ENCODE measurements at regions not wholly inside any gene's neighbourhood (a gene's known extent, or its start where the extent isn't known, plus 50 kb on each side); places are given as distances from the start of the nearest gene placed in this dataset.

- DNase-seq (peak in 2 of 6 donors; percentile 21 to 28), ATAC-seq (peak in 1 of 4 donors; percentile 27), FAIRE-seq (no peak)
- H3K27me3 ChIP-seq: no peaks in the 10 kb centered on the region
- H3K4me1 ChIP-seq: no peaks in the 10 kb centered on the region
- H3K27ac ChIP-seq: no peak overlapping the region
- no peak overlapping the region for H3K4me3 ChIP-seq
- no peak for TF ChIP-seq CTCF (IDR thresholded peaks at IDR 0.05)
- intact Hi-C loops (cut with DNase I): no loop called here
- H3K36me3 ChIP-seq: no peaks in the 10 kb centered on the region
- H3K9me3 ChIP-seq: no peaks in the 10 kb centered on the region
- WGBS, 2 donors: 20 to 23% methylated on average over 5 of the region's 5 CpGs
These were observed 84.7 kb downstream of the MRPL46 start for GRCh38 chr15:88382482-88382983.

GRCh38 chr15:88378188-88378637, 89.0 kb downstream of the MRPL46 start:
- ATAC-seq (no peak), FAIRE-seq (no peak), DNase-seq (no peak)
- WGBS, 2 donors: 62 to 82% methylated on average over 3 of the region's 3 CpGs
- Histone ChIP-seq H3K4me1 (no peaks in the 10 kb centered on the region), H3K36me3 (no peaks in the 10 kb centered on the region), H3K4me3 (no peak overlapping the region), H3K27me3 (no peaks in the 10 kb centered on the region), H3K27ac (no peak overlapping the region), H3K9me3 (no peaks in the 10 kb centered on the region)
- intact Hi-C loops (cut with DNase I): no loop called here
- TF ChIP-seq CTCF (IDR thresholded peaks at IDR 0.05): no peak

GRCh38 chr15:88377509-88377908, 89.7 kb downstream of the MRPL46 start:
- no peak overlapping the region for H3K4me3 ChIP-seq
- no peaks in the 10 kb centered on the region for H3K9me3 ChIP-seq
- intact Hi-C loops (cut with DNase I): no loop called here
- 63 to 71% methylated on average over 2 of the region's 2 CpGs for WGBS, 2 donors
- H3K4me1 ChIP-seq: no peaks in the 10 kb centered on the region
- no peak for DNase-seq
- no peak overlapping the region for H3K27ac ChIP-seq
- no peaks in the 10 kb centered on the region for H3K36me3 ChIP-seq
- TF ChIP-seq CTCF (IDR thresholded peaks at IDR 0.05): no peak
- no peak for ATAC-seq
- FAIRE-seq: no peak
- no peaks in the 10 kb centered on the region for H3K27me3 ChIP-seq

- Histone ChIP-seq H3K27me3 (no peaks in the 10 kb centered on the region), H3K4me3 (no peak overlapping the region), H3K9me3 (no peaks in the 10 kb centered on the region), H3K36me3 (no peaks in the 10 kb centered on the region), H3K27ac (no peak overlapping the region), H3K4me1 (no peaks in the 10 kb centered on the region)
- intact Hi-C loops (cut with DNase I): no loop called here
- no peak for TF ChIP-seq CTCF (IDR thresholded peaks at IDR 0.05)
- DNase-seq (no peak), ATAC-seq (no peak), FAIRE-seq (no peak)
- 49 to 54% methylated on average over 3 of the region's 3 CpGs for WGBS, 2 donors
These were observed 90.5 kb downstream of the MRPL46 start for GRCh38 chr15:88376574-88377174.

GRCh38 chr15:88375234-88375927, 91.8 kb downstream of the MRPL46 start:
- no peak for TF ChIP-seq CTCF (IDR thresholded peaks at IDR 0.05)
- H3K27me3 ChIP-seq: no peaks in the 10 kb centered on the region
- FAIRE-seq: no peak
- WGBS, 2 donors: 21 to 23% methylated on average over 9 of the region's 9 CpGs
- H3K9me3 ChIP-seq: no peaks in the 10 kb centered on the region
- intact Hi-C loops (cut with DNase I): no loop called here
- H3K36me3 ChIP-seq: no peaks in the 10 kb centered on the region
- DNase-seq: no peak
- no peaks in the 10 kb centered on the region for H3K4me1 ChIP-seq
- no peak for ATAC-seq
- no peak overlapping the region for H3K4me3 ChIP-seq
- H3K27ac ChIP-seq: no peak overlapping the region

All from pancreas (tissue), 10 donors.